IgD-negative memory B cell (primary cell): ENCODE measurements at regions not wholly inside any gene's neighbourhood (a gene's known extent, or its start where the extent isn't known, plus 50 kb on each side); places are given as distances from the start of the nearest gene placed in this dataset.

Source experiments
- H3K27ac Mint-ChIP-seq, 3 donors: one replicate each; pipeline ENCODE4 v1.8.0; 2020 to 2022; ENCODE audit warnings: mild to moderate bottlenecking in 3 of 3, mixed read lengths in 3 of 3, moderate library complexity in 1 of 3
- H3K27me3 Mint-ChIP-seq: one replicate; pipeline ENCODE4 v1.8.0; 2021; ENCODE audit warnings: mixed read lengths
- H3K36me3 Mint-ChIP-seq: one replicate; pipeline ENCODE4 v1.8.0; 2020; ENCODE audit warnings: mild to moderate bottlenecking, mixed read lengths
- H3K4me1 Mint-ChIP-seq, 3 donors: one replicate each; pipeline ENCODE4 v1.8.0; 2020 to 2022; ENCODE audit warnings: mixed read lengths in 3 of 3, mild to moderate bottlenecking in 1 of 3
- H3K4me3 Mint-ChIP-seq, 4 donors: one replicate each; pipeline ENCODE4 v1.8.0; 2020 to 2022; ENCODE audit warnings: mild to moderate bottlenecking in 4 of 4, mixed read lengths in 4 of 4, moderate library complexity in 3 of 4
- H3K9me3 Mint-ChIP-seq, 3 donors: one replicate each; pipeline ENCODE4 v1.8.0; 2020 to 2021; ENCODE audit warnings: mixed read lengths in 3 of 3, mild to moderate bottlenecking in 1 of 3

DNA sequence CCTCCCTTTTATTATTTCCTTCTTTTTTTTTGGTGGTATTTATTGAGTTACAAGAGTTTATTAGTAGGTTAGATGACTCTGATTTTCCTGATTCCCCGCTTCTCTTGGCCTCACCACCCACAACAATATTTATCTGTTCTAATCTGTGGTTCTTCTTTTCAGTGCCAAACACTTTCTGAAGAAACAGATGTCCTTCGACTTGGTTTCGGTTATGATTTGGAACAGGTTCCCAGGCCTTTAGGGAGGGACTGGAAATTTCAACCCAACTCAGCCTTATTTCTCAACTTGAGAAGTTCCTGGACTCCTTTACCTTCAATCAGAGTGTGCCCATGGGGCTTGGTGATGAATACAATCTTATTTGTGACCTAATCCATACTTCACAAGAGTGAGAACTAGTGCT lies 108.1 kb downstream of the UCHL1 start:
- Mint-ChIP-seq H3K36me3 (peaks cover 4% of the 10 kb centered on the region), H3K27ac (no peak overlapping the region), H3K27me3 (peaks cover 16% of the 10 kb centered on the region), H3K9me3 (peaks cover 0 to 2% (median 2%) of the 10 kb centered on the region in 3 donors), H3K4me3 (no peak overlapping the region), H3K4me1 (no peaks in the 10 kb centered on the region)

DNA sequence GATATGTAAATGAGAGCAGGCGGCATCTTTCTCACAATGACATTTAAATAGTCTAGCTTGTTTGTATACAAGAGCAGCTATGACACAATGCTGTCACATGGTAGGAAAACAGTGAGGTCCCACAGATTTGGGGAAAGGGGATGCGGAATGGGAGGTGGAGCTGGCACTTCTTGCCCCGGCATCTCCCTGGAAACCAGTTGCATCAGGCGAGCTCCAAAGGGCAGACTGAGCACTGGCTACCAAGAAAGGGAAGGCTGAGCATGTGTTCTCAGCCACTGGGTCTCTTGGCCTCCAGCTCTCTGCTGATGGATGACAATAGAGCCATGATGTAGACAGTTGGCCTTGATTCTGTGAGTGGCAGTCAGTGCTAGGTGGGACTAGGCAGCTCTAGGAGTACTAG lies 109.0 kb downstream of the UCHL1 start:
- no peak overlapping the region for H3K27ac Mint-ChIP-seq
- no peaks in the 10 kb centered on the region for H3K4me1 Mint-ChIP-seq
- H3K9me3 Mint-ChIP-seq, result peaks cover 0 to 2% (median 2%) of the 10 kb centered on the region in 3 donors
- H3K27me3 Mint-ChIP-seq, result peaks cover 15% of the 10 kb centered on the region
- peaks cover 4% of the 10 kb centered on the region for H3K36me3 Mint-ChIP-seq
- H3K4me3 Mint-ChIP-seq, result no peak overlapping the region

DNA sequence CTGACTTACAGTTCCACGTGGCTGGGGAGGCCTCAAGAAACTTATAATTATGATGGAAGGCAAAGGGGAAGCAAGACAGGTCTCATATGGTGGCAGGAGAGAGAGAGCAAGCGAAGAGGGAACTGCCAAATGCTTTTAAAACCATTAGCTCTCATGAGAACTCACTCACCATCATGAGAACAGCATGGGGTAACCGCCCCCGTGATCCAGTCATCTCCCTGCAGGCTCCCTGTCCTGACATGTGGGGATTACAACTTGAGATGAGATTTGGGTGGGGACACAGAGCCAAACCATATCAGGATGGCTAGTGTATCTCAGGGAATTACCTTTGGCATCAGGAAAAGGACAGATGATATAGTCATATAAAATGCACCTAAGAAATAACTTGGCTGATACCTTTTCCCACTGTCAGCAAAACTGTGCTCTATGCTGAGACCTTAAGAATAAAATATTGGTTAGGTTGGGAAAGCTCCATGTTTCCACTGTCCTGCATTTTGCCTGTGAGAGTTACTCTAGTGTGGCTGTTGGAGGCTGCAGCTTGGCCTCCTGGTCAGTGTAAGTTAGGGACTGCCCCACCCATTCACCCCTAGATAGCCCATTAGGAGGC lies 110.3 kb downstream of the UCHL1 start:
- Mint-ChIP-seq H3K27ac (no peak overlapping the region), H3K36me3 (peaks cover 4% of the 10 kb centered on the region), H3K4me1 (no peaks in the 10 kb centered on the region), H3K9me3 (peaks cover 0 to 2% (median 2%) of the 10 kb centered on the region in 3 donors), H3K27me3 (peaks cover 8% of the 10 kb centered on the region), H3K4me3 (no peak overlapping the region)

DNA sequence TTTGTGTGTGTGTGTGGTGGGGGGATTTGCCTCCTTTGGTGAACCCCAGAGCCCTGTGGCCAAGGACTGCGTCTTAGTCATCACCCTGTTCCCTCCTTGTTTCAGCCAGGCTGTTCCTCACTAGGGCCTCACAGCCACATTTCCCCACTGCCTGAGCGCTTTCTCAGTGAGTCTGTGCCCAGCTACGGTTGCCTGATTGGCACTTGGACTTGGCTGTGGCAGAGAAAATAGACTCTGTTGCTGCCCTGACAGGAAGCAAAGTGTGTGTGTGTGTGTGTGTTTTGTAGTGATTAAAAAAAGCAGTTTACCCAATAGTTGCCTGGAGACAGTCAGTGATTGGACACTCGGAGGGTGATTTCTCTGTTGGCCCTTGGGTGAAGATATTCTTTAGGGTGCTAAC lies 113.0 kb downstream of the UCHL1 start:
- H3K9me3 Mint-ChIP-seq, result peaks cover 0 to 3% (median 0%) of the 10 kb centered on the region in 3 donors
- no peaks in the 10 kb centered on the region for H3K4me1 Mint-ChIP-seq
- no peak overlapping the region for H3K27ac Mint-ChIP-seq
- peaks cover 2% of the 10 kb centered on the region for H3K36me3 Mint-ChIP-seq
- H3K4me3 Mint-ChIP-seq, result no peak overlapping the region
- no peaks in the 10 kb centered on the region for H3K27me3 Mint-ChIP-seq

DNA sequence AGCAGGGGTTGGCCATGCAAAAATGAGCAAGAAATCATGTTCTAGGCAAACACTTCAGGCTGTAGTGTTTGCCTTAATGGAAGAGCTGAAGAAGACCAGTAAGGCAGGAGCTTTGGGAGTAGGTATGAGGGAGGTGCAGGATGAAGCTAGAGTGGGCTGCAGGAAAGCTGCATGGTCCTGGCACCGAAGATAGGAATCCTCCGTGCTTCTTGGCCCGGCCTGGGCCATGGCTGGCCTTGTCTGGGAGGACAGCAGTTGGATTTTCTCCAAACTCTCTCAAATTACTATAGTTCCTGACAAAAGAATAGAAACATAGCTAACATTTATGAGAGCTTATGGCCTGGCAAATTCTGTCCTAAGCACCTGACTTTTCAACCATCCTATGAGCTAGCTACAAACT lies 116.5 kb downstream of the UCHL1 start:
- no peaks in the 10 kb centered on the region for H3K4me1 Mint-ChIP-seq
- H3K27me3 Mint-ChIP-seq, result peaks cover 2% of the 10 kb centered on the region
- no peak overlapping the region for H3K27ac Mint-ChIP-seq
- H3K36me3 Mint-ChIP-seq, result no peaks in the 10 kb centered on the region
- H3K4me3 Mint-ChIP-seq, result no peak overlapping the region
- H3K9me3 Mint-ChIP-seq, result peaks cover 0 to 3% (median 0%) of the 10 kb centered on the region in 3 donors

DNA sequence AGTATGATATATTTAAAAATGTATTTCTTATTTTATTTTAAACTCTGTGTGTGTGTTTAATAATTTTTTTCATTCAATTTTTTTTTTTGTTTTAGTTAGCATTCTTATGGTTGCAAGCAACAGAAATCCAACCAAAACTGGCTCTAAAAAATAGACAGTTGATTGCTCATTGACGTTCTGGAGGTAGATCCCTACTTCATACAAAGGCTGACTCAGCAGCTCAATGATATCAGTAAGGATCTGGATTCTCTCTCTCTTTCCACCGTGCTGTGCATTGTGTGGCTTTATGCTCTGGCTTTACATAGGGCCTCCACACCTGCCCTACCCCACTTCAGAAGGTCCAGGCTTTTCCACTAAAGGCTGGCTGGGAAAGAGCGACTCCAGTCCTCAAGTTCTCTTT lies 117.8 kb downstream of the UCHL1 start:
- H3K27me3 Mint-ChIP-seq, result peaks cover 2% of the 10 kb centered on the region
- H3K27ac Mint-ChIP-seq, result no peak overlapping the region
- H3K4me3 Mint-ChIP-seq, result no peak overlapping the region
- peaks cover 6 to 10% (median 8%) of the 10 kb centered on the region in 3 donors for H3K9me3 Mint-ChIP-seq
- H3K36me3 Mint-ChIP-seq, result no peaks in the 10 kb centered on the region
- no peaks in the 10 kb centered on the region for H3K4me1 Mint-ChIP-seq

DNA sequence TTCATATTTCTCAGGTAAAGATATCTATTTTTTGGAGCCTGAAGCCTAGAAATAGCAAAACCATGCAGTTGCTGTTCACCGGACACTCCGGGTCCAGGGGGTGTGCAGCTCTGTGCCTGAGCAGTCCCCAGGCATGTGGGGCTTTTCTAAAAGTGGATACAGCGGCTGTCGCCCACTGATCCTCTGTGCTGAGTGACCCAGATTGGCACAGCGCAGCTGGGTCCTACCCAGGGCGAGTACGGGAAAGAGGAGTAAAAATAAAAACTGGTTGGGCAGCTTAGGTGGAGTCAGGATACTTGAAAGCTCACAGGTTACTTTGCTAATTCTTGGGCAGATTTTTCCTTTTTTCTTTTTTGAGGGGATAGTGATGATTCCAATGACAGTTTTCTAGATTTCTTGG lies 118.8 kb downstream of the UCHL1 start:
- no peaks in the 10 kb centered on the region for H3K36me3 Mint-ChIP-seq
- H3K9me3 Mint-ChIP-seq, result peaks cover 6 to 10% (median 8%) of the 10 kb centered on the region in 3 donors
- H3K27ac Mint-ChIP-seq, result no peak overlapping the region
- no peaks in the 10 kb centered on the region for H3K4me1 Mint-ChIP-seq
- peaks cover 2% of the 10 kb centered on the region for H3K27me3 Mint-ChIP-seq
- H3K4me3 Mint-ChIP-seq, result no peak overlapping the region

DNA sequence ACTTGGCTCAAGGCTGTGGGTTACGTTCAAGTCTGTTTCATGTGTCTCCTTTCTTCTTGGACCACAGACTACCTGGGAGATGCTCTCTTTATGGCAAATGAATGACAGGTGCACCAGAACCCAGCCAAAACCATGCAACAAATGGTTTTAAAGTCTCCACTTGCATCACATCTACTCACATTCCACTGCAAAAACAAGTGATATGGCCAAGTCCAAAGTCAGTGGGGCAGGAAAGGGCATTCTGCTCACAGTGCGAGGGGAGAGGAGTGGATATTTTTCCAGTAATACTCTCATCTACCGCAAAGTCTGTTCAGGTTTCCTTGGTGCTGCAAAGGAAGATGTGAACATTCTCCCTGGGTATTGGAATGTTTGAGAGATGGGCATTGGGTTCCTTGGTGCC lies 120.5 kb downstream of the UCHL1 start:
- Mint-ChIP-seq H3K9me3 (peaks cover 8 to 10% (median 9%) of the 10 kb centered on the region in 3 donors), H3K4me1 (no peaks in the 10 kb centered on the region), H3K4me3 (no peak overlapping the region), H3K36me3 (no peaks in the 10 kb centered on the region), H3K27me3 (peaks cover 2% of the 10 kb centered on the region), H3K27ac (no peak overlapping the region)

DNA sequence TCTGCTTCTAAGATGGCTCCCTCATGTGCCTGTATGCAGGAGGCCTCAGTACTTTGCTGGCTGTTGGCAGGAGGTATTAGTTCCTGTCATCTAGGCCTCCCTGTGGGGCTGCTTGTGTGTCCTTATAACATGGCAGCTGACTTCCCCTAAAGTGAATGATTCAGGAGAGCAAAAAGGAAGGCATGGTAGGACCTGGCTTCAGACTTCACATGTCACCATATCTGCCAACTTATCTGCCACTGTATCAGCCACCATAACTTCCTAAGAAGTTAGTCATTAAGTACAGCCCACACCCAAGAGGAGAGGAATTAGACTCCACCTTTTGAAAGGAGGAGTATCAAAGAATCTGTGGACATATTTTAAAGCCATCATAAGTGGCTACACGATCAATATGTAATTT lies 122.5 kb downstream of the UCHL1 start:
- Mint-ChIP-seq H3K36me3 (no peaks in the 10 kb centered on the region), H3K27me3 (peaks cover 2% of the 10 kb centered on the region), H3K4me3 (no peak overlapping the region), H3K27ac (no peak overlapping the region), H3K4me1 (no peaks in the 10 kb centered on the region), H3K9me3 (peaks cover 8 to 10% (median 8%) of the 10 kb centered on the region in 3 donors)

DNA sequence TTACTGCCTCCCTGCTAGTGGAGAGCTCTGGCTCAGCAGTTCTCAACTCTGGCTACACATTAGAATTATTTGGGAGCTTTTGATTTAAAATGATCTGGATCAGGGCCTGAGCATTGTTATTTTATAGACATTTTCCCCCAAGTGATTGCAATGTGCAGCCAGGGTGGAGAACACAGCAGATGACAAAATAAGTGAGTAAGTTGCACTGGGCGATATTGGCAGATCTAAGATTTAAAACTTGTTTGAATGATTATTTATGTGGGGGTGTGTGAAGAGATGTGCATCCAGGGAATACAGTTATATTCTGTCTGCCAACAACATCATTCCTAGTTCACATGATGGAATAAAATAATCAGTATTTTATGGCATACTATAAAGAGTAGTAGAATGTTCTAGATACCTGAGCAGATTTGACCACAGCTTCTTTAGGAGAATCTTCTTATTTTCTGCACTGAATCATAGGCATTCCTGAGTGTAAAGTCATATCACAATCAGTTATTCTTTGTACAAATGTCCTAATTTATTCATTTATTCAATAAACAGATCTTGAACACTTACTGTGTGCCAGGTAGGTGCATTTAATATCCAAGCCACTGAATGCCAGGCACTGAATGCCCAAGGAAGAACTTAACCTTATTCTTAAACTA lies 123.9 kb downstream of the UCHL1 start:
- H3K36me3 Mint-ChIP-seq, result no peaks in the 10 kb centered on the region
- H3K4me3 Mint-ChIP-seq, result no peak overlapping the region

DNA sequence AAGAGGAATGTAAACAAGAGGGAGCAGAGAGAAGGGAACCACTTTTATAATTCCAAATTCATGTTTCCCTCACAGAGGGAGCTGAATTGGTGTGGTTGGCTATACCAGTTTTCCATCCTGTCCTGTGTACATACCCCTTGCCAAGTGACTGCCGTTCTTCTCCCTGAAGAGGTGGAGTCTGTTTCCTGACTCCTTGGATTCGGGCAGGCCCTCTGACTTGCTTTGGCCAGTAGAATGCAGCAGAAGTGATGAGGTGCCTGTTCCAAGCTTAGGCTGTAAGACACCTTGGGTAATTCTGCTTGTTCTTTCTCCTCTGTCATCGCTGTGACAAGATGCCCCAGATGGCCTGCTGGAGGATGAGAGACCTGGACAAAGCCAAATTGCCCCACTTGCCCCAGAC lies 124.7 kb downstream of the UCHL1 start:
- Mint-ChIP-seq H3K36me3 (no peaks in the 10 kb centered on the region), H3K27me3 (peaks cover 2% of the 10 kb centered on the region), H3K9me3 (peaks cover 8 to 10% (median 8%) of the 10 kb centered on the region in 3 donors), H3K4me3 (no peak overlapping the region), H3K27ac (no peak overlapping the region), H3K4me1 (no peaks in the 10 kb centered on the region)

More for the DNA sequence above, 123.9 kb downstream of the UCHL1 start:
- peaks cover 8 to 10% (median 8%) of the 10 kb centered on the region in 3 donors for H3K9me3 Mint-ChIP-seq
- H3K4me1 Mint-ChIP-seq, result no peaks in the 10 kb centered on the region
- no peak overlapping the region for H3K27ac Mint-ChIP-seq
- H3K27me3 Mint-ChIP-seq, result peaks cover 2% of the 10 kb centered on the region

DNA sequence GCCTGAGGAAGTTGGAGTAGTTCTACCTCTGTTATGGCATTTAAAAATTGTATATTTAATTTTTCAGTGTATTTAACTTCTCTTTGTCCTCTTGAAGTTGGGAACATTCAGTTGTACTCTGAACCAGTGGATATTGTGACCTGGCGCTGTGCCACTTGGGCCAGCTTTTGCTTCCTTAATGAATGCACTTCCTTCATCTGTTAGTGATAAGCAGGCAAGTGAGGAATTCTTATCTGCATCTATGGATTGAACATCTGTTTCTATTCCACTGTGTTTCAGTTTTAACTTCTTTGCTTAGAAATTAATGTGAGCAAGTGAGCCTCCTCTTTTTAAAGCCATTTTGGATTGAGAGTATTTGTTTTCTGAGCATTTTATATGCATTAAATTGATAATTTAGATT lies 128.3 kb downstream of the UCHL1 start:
- no peak overlapping the region for H3K27ac Mint-ChIP-seq
- H3K27me3 Mint-ChIP-seq, result no peaks in the 10 kb centered on the region
- H3K36me3 Mint-ChIP-seq, result no peaks in the 10 kb centered on the region
- H3K9me3 Mint-ChIP-seq, result peaks cover 0 to 4% (median 3%) of the 10 kb centered on the region in 3 donors
- H3K4me3 Mint-ChIP-seq, result no peak overlapping the region
- H3K4me1 Mint-ChIP-seq, result no peaks in the 10 kb centered on the region

DNA sequence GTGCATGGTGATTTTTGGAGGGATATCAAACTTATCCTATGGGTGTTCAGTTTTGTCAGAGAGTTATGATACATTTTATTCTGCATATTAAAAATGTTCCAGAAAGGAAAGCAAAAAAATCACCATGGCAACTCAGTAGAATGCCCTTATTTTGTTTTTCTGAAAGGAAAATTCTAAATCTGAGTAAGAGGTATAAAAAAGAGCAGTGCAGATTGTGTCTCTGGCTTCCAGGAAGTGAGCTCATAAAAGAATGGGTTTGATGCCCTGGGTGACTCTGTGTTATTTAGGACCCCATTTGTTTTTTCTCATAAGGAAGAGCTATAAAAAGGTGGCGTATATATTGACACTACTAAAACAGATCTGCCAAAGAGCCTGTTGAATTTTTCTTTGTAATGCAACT lies 128.8 kb downstream of the UCHL1 start:
- no peak overlapping the region for H3K4me3 Mint-ChIP-seq
- no peaks in the 10 kb centered on the region for H3K36me3 Mint-ChIP-seq
- peaks cover 0 to 4% (median 3%) of the 10 kb centered on the region in 3 donors for H3K9me3 Mint-ChIP-seq
- H3K4me1 Mint-ChIP-seq, result no peaks in the 10 kb centered on the region
- H3K27ac Mint-ChIP-seq, result no peak overlapping the region
- H3K27me3 Mint-ChIP-seq, result no peaks in the 10 kb centered on the region

DNA sequence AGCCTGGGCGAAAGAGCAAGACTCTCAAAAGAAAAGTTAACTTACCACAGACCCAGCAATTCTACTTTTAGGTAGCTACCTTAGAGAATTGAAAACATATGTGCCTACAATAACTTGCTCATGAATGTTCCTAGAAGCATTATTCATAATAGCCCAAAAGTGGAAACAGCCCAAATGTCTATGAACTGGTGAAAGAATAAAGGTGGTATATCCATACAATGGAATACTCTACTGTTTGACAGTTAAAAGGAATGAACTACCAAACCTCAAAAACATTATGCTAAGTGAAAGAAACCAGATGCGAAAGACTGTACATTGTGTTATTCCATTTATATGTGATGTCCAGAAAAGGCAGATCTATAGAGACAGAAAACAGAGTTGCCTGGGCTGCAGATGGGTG lies 131.4 kb downstream of the UCHL1 start:
- H3K4me3 Mint-ChIP-seq, result no peak overlapping the region
- peaks cover 0 to 4% (median 3%) of the 10 kb centered on the region in 3 donors for H3K9me3 Mint-ChIP-seq
- H3K4me1 Mint-ChIP-seq, result no peaks in the 10 kb centered on the region
- H3K27me3 Mint-ChIP-seq, result no peaks in the 10 kb centered on the region
- H3K27ac Mint-ChIP-seq, result no peak overlapping the region
- no peaks in the 10 kb centered on the region for H3K36me3 Mint-ChIP-seq

DNA sequence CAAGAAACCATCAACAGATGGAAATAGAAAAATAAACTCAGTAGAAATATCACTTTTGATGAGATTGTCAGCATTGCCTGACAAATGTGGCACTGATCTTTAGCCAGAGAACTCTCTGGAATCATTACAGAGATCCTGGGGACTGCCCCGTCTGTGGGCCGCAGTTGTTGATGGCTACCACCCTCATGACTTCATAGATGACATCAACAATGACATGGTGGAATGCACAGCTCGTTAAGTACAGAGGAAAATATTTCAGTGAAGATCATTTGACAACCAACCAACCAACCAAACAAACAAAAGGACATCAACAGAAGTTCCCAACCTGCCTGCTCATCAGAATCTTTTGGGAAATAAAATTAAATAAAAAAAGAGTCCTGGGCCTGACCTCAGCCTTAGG lies 132.6 kb downstream of the UCHL1 start:
- no peak overlapping the region for H3K27ac Mint-ChIP-seq
- no peaks in the 10 kb centered on the region for H3K27me3 Mint-ChIP-seq
- H3K36me3 Mint-ChIP-seq, result no peaks in the 10 kb centered on the region
- H3K4me1 Mint-ChIP-seq, result no peaks in the 10 kb centered on the region
- H3K4me3 Mint-ChIP-seq, result no peak overlapping the region
- peaks cover 0 to 4% (median 3%) of the 10 kb centered on the region in 3 donors for H3K9me3 Mint-ChIP-seq

DNA sequence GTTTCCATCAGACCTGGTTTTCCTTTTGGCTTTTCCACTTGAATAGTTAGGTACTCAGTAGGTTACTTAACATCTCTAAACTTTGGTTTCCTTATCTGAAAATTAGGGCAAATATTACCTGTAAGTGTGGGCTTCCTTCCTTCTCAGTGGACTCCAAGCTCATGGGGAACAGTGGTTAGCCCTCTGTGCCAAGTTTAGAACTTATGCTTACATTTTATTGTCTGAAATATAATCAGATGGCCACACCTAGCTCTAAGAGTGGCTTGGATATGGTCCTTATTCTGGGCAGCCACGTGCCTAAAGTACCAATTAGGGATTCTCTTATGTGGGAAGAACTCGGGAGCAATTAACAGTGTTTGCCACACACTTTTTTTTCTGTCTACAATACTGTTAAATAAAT lies 133.9 kb downstream of the UCHL1 start:
- H3K4me3 Mint-ChIP-seq, result no peak overlapping the region
- H3K27ac Mint-ChIP-seq, result no peak overlapping the region
- no peaks in the 10 kb centered on the region for H3K4me1 Mint-ChIP-seq
- no peaks in the 10 kb centered on the region for H3K36me3 Mint-ChIP-seq
- H3K9me3 Mint-ChIP-seq, result peaks cover 0 to 4% (median 3%) of the 10 kb centered on the region in 3 donors
- H3K27me3 Mint-ChIP-seq, result peaks cover 2% of the 10 kb centered on the region
